ENCODE measurements at regions not wholly inside any gene's neighbourhood (a gene's known extent, or its start where the extent isn't known, plus 50 kb on each side); places are given as distances from the start of the nearest gene placed in this dataset.

GRCh38 chr4:77327151-77327550 lies 170.1 kb downstream of the CCNG2 start:
- no peaks in the 10 kb centered on the region for H3K36me3 ChIP-seq
- H3K27me3 ChIP-seq = no peaks in the 10 kb centered on the region
- no peak for TF ChIP-seq POLR2A (IDR thresholded peaks at IDR 0.05)
- no peak for TF ChIP-seq CTCF (IDR thresholded peaks at IDR 0.05)
- H3K27ac ChIP-seq = no peak overlapping the region
- intact Hi-C loops (cut with DNase I) = no loop called here
- no peak overlapping the region for H3K4me3 ChIP-seq (replicated peaks in 1 of 3)
- DNase-seq = no peak
- no peaks in the 10 kb centered on the region for H3K9me3 ChIP-seq
- WGBS, 2 donors = 76 to 90% methylated on average over 5 to 6 of the region's 6 CpGs
- no peaks in the 10 kb centered on the region for H3K4me1 ChIP-seq

- Histone ChIP-seq H3K9me3 (no peaks in the 10 kb centered on the region), H3K4me3 (replicated peaks in 1 of 3) (no peak overlapping the region), H3K36me3 (no peaks in the 10 kb centered on the region), H3K4me1 (no peaks in the 10 kb centered on the region), H3K27ac (no peak overlapping the region), H3K27me3 (no peaks in the 10 kb centered on the region)
- TF ChIP-seq CTCF (IDR thresholded peaks at IDR 0.05) (no peak), POLR2A (IDR thresholded peaks at IDR 0.05) (no peak)
- WGBS, 2 donors = 67 to 91% methylated on average over 2 of the region's 2 CpGs
- intact Hi-C loops (cut with DNase I) = no loop called here
- no peak for DNase-seq
Observed at GRCh38 chr4:77332696-77333270, 175.8 kb downstream of the CCNG2 start.

- WGBS, 2 donors = 86 to 92% methylated on average over 3 of the region's 3 CpGs
- no peak for DNase-seq
- intact Hi-C loops (cut with DNase I) = no loop called here
- Histone ChIP-seq H3K27me3 (no peaks in the 10 kb centered on the region), H3K36me3 (no peaks in the 10 kb centered on the region), H3K4me1 (no peaks in the 10 kb centered on the region), H3K4me3 (replicated peaks in 1 of 3) (no peak overlapping the region), H3K27ac (no peak overlapping the region), H3K9me3 (no peaks in the 10 kb centered on the region)
- TF ChIP-seq CTCF (IDR thresholded peaks at IDR 0.05) = no peak
- TF ChIP-seq POLR2A (IDR thresholded peaks at IDR 0.05) = no peak
Observed at GRCh38 chr4:77336411-77337142, 179.6 kb downstream of the CCNG2 start.

- Histone ChIP-seq H3K9me3 (no peaks in the 10 kb centered on the region), H3K27ac (no peak overlapping the region), H3K4me3 (replicated peaks in 1 of 3) (no peak overlapping the region), H3K27me3 (no peaks in the 10 kb centered on the region), H3K36me3 (no peaks in the 10 kb centered on the region), H3K4me1 (no peaks in the 10 kb centered on the region)
- WGBS, 2 donors = 100% methylated on average over 2 of the region's 2 CpGs
- DNase-seq = no peak
- TF ChIP-seq POLR2A (IDR thresholded peaks at IDR 0.05) (no peak), CTCF (IDR thresholded peaks at IDR 0.05) (no peak)
- intact Hi-C loops (cut with DNase I) = no loop called here
Observed at GRCh38 chr4:77342170-77342810, 185.3 kb downstream of the CCNG2 start.

DNA sequence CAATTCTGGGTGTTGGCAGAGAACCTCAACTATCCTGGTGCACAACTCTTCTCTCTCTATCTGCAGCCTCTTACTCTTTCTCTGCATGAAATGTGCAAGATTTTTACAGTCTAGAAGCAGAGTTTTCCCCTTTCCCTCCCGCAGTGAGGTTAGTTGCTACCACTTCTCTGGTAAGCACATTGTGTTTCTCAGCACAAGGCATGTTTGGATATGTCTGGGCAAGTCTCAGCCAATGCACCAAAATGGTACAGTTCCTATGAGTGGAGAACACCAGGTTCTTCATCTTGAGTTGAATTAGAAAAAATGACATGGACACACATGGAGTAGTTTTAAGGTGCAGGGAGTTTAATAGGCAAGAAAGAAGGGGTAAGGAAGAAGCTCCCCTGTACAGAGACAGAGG lies 187.0 kb downstream of the CCNG2 start:
- DNase-seq = no peak
- H3K27ac ChIP-seq = no peak overlapping the region
- 65 to 86% methylated on average over 1 of the region's 1 CpG for WGBS, 2 donors
- no peaks in the 10 kb centered on the region for H3K9me3 ChIP-seq
- H3K4me1 ChIP-seq = no peaks in the 10 kb centered on the region
- H3K4me3 ChIP-seq (replicated peaks in 1 of 3) = no peak overlapping the region
- H3K36me3 ChIP-seq = no peaks in the 10 kb centered on the region
- TF ChIP-seq CTCF (IDR thresholded peaks at IDR 0.05) = no peak
- no peak for TF ChIP-seq POLR2A (IDR thresholded peaks at IDR 0.05)
- intact Hi-C loops (cut with DNase I) = no loop called here
- no peaks in the 10 kb centered on the region for H3K27me3 ChIP-seq

Data from thyroid gland (tissue), 4 donors.